Endothelial cell of umbilical vein (primary cell): ENCODE measurements at regions not wholly inside any gene's neighbourhood (a gene's known extent, or its start where the extent isn't known, plus 50 kb on each side); places are given as distances from the start of the nearest gene placed in this dataset.

ENCODE experiments used
- BruUV-seq: library from RNA; stranded (reverse); fragments of 400-500 nt; replicated peaks from 2 replicates; lab custom pipeline; 2021; lab: Mats Ljungman, UMichigan
- CTCF ChIA-PET: fragments of 300-600, 350-600 bp; sonication (Branson Sonifier 250); formaldehyde crosslinking; loops from one replicate; lab custom pipeline; 2021; ENCODE audit warnings: antibody characterized with exemption, inconsistent platforms; lab: Charles Lee
- POLR2A ChIA-PET: fragments of 300-600, 350-600 bp; sonication (Branson Sonifier 250); formaldehyde crosslinking; loops from one replicate; lab custom pipeline; 2021; ENCODE audit warnings: antibody characterized with exemption, inconsistent platforms; lab: Charles Lee
- DNase-seq: peaks from one replicate; pipeline ENCODE4 v3.0.0-alpha.2; 2011; ENCODE audit warnings: low read depth, low spot score
- FAIRE-seq: peaks from 2 replicates; lab custom pipeline; 2011; peaks lifted over from hg19 to GRCh38; lab: Jason Lieb, UNC
- H2AFZ ChIP-seq: 2 replicates; pipeline ENCODE4 v1.6.0; 2012; ENCODE audit warnings: low read depth, low read length, control low read depth, inconsistent platforms
- H3K27ac ChIP-seq: 2 replicates; pipeline ENCODE4 v1.5.1; 2011; ENCODE audit warnings: low read depth, mild to moderate bottlenecking, control low read depth, low read length, moderate library complexity; ENCODE audit not compliant: insufficient read depth
- H3K27me3 ChIP-seq, 2 experiments: 2 replicates each; pipeline versions ENCODE4 v1.6.0 to v1.6.1; 2011; ENCODE audit warnings: low read length in 2 of 2, mixed read lengths in 1 of 2; ENCODE audit not compliant: control insufficient read depth in 2 of 2, insufficient read depth in 2 of 2
- H3K36me3 ChIP-seq, 2 experiments: 2 replicates in 1 of 2; 3 replicates in 1 of 2; pipeline ENCODE4 v1.5.1; 2011; ENCODE audit warnings: low read length in 2 of 2, mild to moderate bottlenecking in 1 of 2, moderate library complexity in 1 of 2; ENCODE audit not compliant: control insufficient read depth in 2 of 2, insufficient read depth in 2 of 2; ENCODE audit errors: extremely low read depth in 1 of 2
- H3K4me1 ChIP-seq: 3 replicates; pipeline ENCODE4 v1.5.1; 2011; ENCODE audit warnings: mild to moderate bottlenecking, low read length; ENCODE audit not compliant: control insufficient read depth, insufficient read depth; ENCODE audit errors: extremely low read depth
- H3K4me2 ChIP-seq: 2 replicates; pipeline ENCODE4 v1.6.1; 2011; ENCODE audit warnings: low read length, control low read depth, mixed read lengths; ENCODE audit not compliant: insufficient read depth
- H3K4me3 ChIP-seq, 3 experiments: fragments of 200-600 bp in 1 of 3; sonication (generic), shearing (Covaris generic) in 1 of 3; replicated peaks in 1 of 3; 2 replicates each; pipeline ENCODE4 v1.5.1; 2011 to 2016; ENCODE audit warnings: control low read depth in 3 of 3, low read length in 3 of 3, mild to moderate bottlenecking in 2 of 3, inconsistent platforms in 1 of 3, low read depth in 1 of 3, moderate library complexity in 1 of 3; ENCODE audit not compliant: insufficient read depth in 1 of 3
- H3K79me2 ChIP-seq: 2 replicates; pipeline ENCODE4 v1.6.0; 2012; ENCODE audit warnings: low read length, inconsistent platforms; ENCODE audit not compliant: control insufficient read depth, insufficient read depth
- H3K9ac ChIP-seq: replicated peaks from 2 replicates; pipeline ENCODE3; 2011; ENCODE audit warnings: low read length, control low read depth; ENCODE audit not compliant: insufficient read depth; ENCODE audit errors: extremely low read depth
- H3K9me1 ChIP-seq: replicated peaks from 3 replicates; pipeline ENCODE4 v1.6.0; 2011; ENCODE audit warnings: mild to moderate bottlenecking, low read length; ENCODE audit not compliant: control insufficient read depth, insufficient read depth; ENCODE audit errors: extremely low read depth
- H3K9me3 ChIP-seq: replicated peaks from 2 replicates; pipeline ENCODE4 v1.5.1; 2012; ENCODE audit warnings: low read length, inconsistent platforms; ENCODE audit not compliant: control insufficient read depth, insufficient read depth
- H4K20me1 ChIP-seq: replicated peaks from 2 replicates; pipeline ENCODE3; 2011; ENCODE audit warnings: mild to moderate bottlenecking, low read length; ENCODE audit not compliant: control insufficient read depth, insufficient read depth; ENCODE audit errors: extremely low read depth
- CTCF ChIP-seq, 2 donors: IDR thresholded peaks; 1 replicate in 1 of 2; 2 replicates in 1 of 2; pipeline ENCODE4 v1.5.1; 2011; ENCODE audit warnings: low read length in 2 of 2, mild to moderate bottlenecking in 2 of 2, moderate library complexity in 2 of 2, control low read depth in 1 of 2, inconsistent platforms in 1 of 2, low read depth in 1 of 2; ENCODE audit not compliant: insufficient read depth in 1 of 2; ENCODE audit errors: extremely low read depth in 1 of 2
- EZH2 ChIP-seq: IDR thresholded peaks from 2 replicates; pipeline ENCODE4 v1.6.1; 2012; ENCODE audit warnings: borderline replicate concordance, low read depth, mild to moderate bottlenecking, moderate library complexity, low read length, inconsistent platforms; ENCODE audit not compliant: severe bottlenecking
- FOS ChIP-seq: IDR thresholded peaks from 2 replicates; pipeline ENCODE4 v1.6.1; 2011; ENCODE audit warnings: mild to moderate bottlenecking, low read length, moderate library complexity, borderline replicate concordance; ENCODE audit not compliant: insufficient read depth
- GATA2 ChIP-seq: IDR thresholded peaks from 2 replicates; pipeline ENCODE4 v1.7.0; 2011; ENCODE audit warnings: low read depth, mild to moderate bottlenecking, moderate library complexity, mixed read lengths, low read length; ENCODE audit not compliant: insufficient read length, insufficient read depth
- JUN ChIP-seq: IDR thresholded peaks from 2 replicates; pipeline ENCODE4 v1.6.1; 2011; ENCODE audit warnings: borderline replicate concordance, low read depth; ENCODE audit not compliant: insufficient read length, insufficient read depth
- MYC ChIP-seq: IDR thresholded peaks from one replicate; pipeline ENCODE4 v1.6.1; 2011; ENCODE audit warnings: mild to moderate bottlenecking, low read depth, low read length
- POLR2A ChIP-seq: IDR thresholded peaks from 2 replicates; pipeline ENCODE4 v1.6.1; 2012; ENCODE audit warnings: low read depth, mild to moderate bottlenecking, control low read depth, low read length
- POLR2AphosphoS5 ChIP-seq: IDR thresholded peaks from 2 replicates; pipeline ENCODE4 v1.6.1; 2012; ENCODE audit warnings: low read depth, mild to moderate bottlenecking, control low read depth, low read length, moderate library complexity; ENCODE audit not compliant: insufficient read depth
- dilution Hi-C: fragments of 300-500 bp; cut with MboI; formaldehyde crosslinking; loops from one replicate; pipeline ENCODE4 v1.15.0; 2019; ENCODE audit warnings: low sequenced_read_pairs; ENCODE audit not compliant: extremely low pct_ligation_motif_present
- intact Hi-C: fragments of 100-400 bp; cut with micrococcal nuclease; formaldehyde crosslinking; loops from one replicate; pipeline ENCODE4 v1.10.0; 2022
- TF ChIP-seq, protein P1 (sequence below): IDR thresholded peaks from 2 replicates; pipeline ENCODE4 v1.6.1; 2011; ENCODE audit not compliant: insufficient read depth, insufficient read length

GRCh38 chr1:25072461-25072860 is 142.4 kb upstream of the RUNX3 start:
- Histone ChIP-seq H3K4me2 (no peak overlapping the region), H3K9ac (no peak overlapping the region), H3K79me2 (no peaks in the 10 kb centered on the region), H3K4me1 (no peaks in the 10 kb centered on the region), H3K4me3 (no peak overlapping the region), H2AFZ (no peak overlapping the region), H4K20me1 (no peaks in the 10 kb centered on the region), H3K36me3 (no peaks in the 10 kb centered on the region), H3K9me3 (no peaks in the 10 kb centered on the region), H3K27me3 (no peaks in the 10 kb centered on the region), H3K9me1 (no peaks in the 10 kb centered on the region), H3K27ac (no peak overlapping the region)
- dilution Hi-C loops = no loop called here
- no TSS peak for BruUV-seq
- ChIA-PET CTCF (no interaction called here), POLR2A (no interaction called here)
- TF ChIP-seq MYC (no peak), EZH2 (no peak), CTCF (IDR thresholded peaks at IDR 0.05; ENCODE audit: extremely low read depth in 1 of 2, insufficient read depth in 1 of 2, low read depth in 1 of 2, low read length in 2 of 2) (no peak), FOS (no peak), GATA2 (no peak), JUN (no peak), POLR2A (no peak), POLR2AphosphoS5 (no peak)
- TF ChIP-seq, protein P1, sequence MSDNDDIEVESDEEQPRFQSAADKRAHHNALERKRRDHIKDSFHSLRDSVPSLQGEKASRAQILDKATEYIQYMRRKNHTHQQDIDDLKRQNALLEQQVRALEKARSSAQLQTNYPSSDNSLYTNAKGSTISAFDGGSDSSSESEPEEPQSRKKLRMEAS = no peak
- FAIRE-seq (no peak), DNase-seq (no peak)
- intact Hi-C loops = no loop called here
